ENCODE measurements at regions not wholly inside any gene's neighbourhood (a gene's known extent, or its start where the extent isn't known, plus 50 kb on each side); places are given as distances from the start of the nearest gene placed in this dataset.
"Not testable (repeated sequence)": the region's sequence is repeated elsewhere in the genome, so short reads cannot be mapped to it uniquely, and the experiment has no call there.

DNA sequence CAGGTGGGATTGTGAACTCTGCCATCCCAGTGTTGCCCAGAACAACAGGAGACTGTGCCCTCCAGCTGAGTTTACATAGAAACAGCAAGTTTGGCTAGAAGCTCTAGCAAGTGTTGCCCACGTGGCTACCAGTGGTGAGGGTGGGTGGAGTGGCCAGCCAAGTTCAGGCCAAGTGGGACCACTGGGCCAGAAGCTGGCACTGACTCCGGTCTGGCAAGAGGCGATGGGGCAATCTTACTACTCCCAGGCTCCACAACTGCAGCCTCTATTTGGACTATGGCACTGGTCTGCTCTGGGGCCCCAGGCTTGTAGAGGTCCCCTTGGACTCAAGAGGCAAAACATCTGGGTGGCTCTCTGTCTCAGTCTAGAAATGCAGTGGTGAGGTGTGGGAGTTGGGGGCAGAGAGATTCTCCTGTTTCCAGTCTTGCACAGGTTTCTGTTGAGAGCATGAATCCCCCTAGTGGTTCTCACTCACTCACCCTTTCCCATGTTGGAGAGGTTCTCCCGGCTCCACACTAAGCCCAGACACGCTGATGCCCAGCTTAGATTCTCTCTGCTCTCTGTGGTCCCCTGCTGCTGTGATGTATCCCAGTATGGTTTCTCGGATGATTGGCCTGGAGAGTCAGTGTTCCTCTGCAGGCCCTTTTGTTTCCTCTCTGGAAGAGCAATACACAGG is 615.3 kb downstream of the PDHA2 start:
- no peaks in the 10 kb centered on the region for H3K27me3 ChIP-seq
- H3K36me3 ChIP-seq, result no peaks in the 10 kb centered on the region
- no peaks in the 10 kb centered on the region for H3K4me1 ChIP-seq
- H3K4me3 ChIP-seq, result no peak overlapping the region
- no peak for DNase-seq (ENCODE audit: low spot score in 2 of 2)
- TF ChIP-seq POLR2AphosphoS5 (IDR thresholded peaks at IDR 0.05), result no peak
- TF ChIP-seq POLR2A (IDR thresholded peaks at IDR 0.05), result no peak
- no peak for TF ChIP-seq CTCF (IDR thresholded peaks at IDR 0.05)
- TF ChIP-seq EP300 (IDR thresholded peaks at IDR 0.05), result no peak
- WGBS, result 89% methylated on average over 6 of the region's 6 CpGs
- H3K27ac ChIP-seq, result no peak overlapping the region
- H3K9me3 ChIP-seq, result no peaks in the 10 kb centered on the region

DNA sequence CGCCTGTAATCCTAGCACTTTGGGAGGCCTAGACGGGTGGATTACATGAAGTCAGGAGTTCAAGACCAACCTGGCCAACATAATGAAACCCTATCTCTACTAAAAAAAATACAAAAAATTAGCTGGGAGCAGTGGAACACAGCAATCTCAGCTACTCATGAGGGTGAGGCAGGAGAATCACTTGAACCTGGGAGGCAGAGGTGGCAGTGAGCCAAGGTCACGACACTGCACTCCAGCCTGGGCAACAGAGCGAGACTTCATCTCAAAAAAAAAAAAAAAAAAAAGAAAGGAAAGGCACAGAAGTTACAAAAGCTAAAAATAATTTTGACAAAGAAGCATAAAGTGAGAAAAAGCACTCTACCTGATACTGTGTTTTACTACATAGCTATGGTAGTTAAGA is 618.1 kb downstream of the PDHA2 start:
- H3K27ac ChIP-seq; H3K9me3 ChIP-seq; H3K27me3 ChIP-seq; H3K4me3 ChIP-seq; H3K36me3 ChIP-seq; DNase-seq (ENCODE audit: low spot score in 2 of 2); H3K4me1 ChIP-seq: not testable (repeated sequence)
- WGBS, result 88% methylated on average over 4 of the region's 4 CpGs

- Histone ChIP-seq H3K36me3 (no peaks in the 10 kb centered on the region), H3K9me3 (no peaks in the 10 kb centered on the region), H3K27me3 (no peaks in the 10 kb centered on the region), H3K4me3 (no peak overlapping the region), H3K27ac (no peak overlapping the region), H3K4me1 (no peaks in the 10 kb centered on the region)
- WGBS, result 50% methylated on average over 1 of the region's 1 CpG
- DNase-seq (ENCODE audit: low spot score in 2 of 2), result no peak
- no peak for TF ChIP-seq POLR2A (IDR thresholded peaks at IDR 0.05)
- no peak for TF ChIP-seq EP300 (IDR thresholded peaks at IDR 0.05)
- TF ChIP-seq CTCF (IDR thresholded peaks at IDR 0.05), result no peak
- TF ChIP-seq POLR2AphosphoS5 (IDR thresholded peaks at IDR 0.05), result no peak
Measured at GRCh38 chr4:96459105-96459504, 619.2 kb downstream of the PDHA2 start.

- TF ChIP-seq POLR2A (IDR thresholded peaks at IDR 0.05) (no peak), EP300 (IDR thresholded peaks at IDR 0.05) (no peak), POLR2AphosphoS5 (IDR thresholded peaks at IDR 0.05) (no peak), CTCF (IDR thresholded peaks at IDR 0.05) (no peak)
- WGBS, result 79% methylated on average over 2 of the region's 2 CpGs
- no peaks in the 10 kb centered on the region for H3K36me3 ChIP-seq
- H3K27ac ChIP-seq, result no peak overlapping the region
- H3K4me3 ChIP-seq, result no peak overlapping the region
- no peaks in the 10 kb centered on the region for H3K4me1 ChIP-seq
- DNase-seq (ENCODE audit: low spot score in 2 of 2), result no peak
- H3K9me3 ChIP-seq, result no peaks in the 10 kb centered on the region
- no peaks in the 10 kb centered on the region for H3K27me3 ChIP-seq
Measured at GRCh38 chr4:96465834-96466233, 625.9 kb downstream of the PDHA2 start.

DNA sequence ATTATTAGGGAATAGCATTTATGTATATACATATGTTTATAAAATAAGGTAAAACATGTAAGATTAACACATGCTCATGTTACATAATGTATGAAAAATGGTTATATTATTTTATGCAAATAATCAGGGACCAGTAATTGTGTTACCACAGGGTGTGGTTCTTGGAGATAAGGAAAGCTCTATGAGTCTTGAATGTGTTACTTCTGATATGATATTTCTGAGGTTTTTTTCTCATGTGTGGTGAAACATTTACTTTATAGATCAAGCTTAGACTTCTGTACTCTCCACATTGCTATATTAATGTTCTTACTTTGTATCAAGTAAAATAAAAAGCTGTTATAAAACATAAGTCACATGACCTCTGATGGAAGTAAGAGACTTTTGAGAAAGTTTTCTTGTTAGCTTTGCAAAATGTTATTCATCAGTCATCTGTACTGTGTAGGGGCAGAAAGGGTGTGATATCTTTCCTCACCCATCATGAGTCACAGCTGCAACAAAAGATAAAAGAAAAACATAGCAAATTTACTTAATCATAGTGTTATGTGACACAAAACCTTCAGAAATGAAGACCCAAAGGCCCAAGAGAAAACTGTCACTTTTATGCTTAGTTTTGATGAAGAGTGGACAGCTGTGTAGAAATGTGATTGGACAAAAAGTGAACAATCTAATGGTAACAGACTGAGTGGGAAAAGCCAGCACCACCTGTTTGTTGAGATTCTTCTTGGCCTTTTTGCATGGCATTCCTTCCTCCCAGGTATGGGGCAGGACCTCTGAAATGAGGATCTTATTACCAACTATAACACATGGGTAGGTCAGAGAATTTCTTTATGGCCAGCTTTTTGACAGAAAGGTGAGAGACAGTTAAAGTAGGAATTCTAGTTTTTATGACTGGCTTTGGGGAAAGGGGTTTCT is 632.3 kb downstream of the PDHA2 start:
- Histone ChIP-seq H3K36me3 (no peaks in the 10 kb centered on the region), H3K4me3 (no peak overlapping the region), H3K4me1 (no peaks in the 10 kb centered on the region), H3K27me3 (no peaks in the 10 kb centered on the region), H3K9me3 (peaks cover 7% of the 10 kb centered on the region), H3K27ac (no peak overlapping the region)
- TF ChIP-seq POLR2A (IDR thresholded peaks at IDR 0.05), result no peak
- no peak for TF ChIP-seq POLR2AphosphoS5 (IDR thresholded peaks at IDR 0.05)
- no peak for TF ChIP-seq EP300 (IDR thresholded peaks at IDR 0.05)
- no peak for TF ChIP-seq CTCF (IDR thresholded peaks at IDR 0.05)
- no peak for DNase-seq (ENCODE audit: low spot score in 2 of 2)

Data from suprapubic skin (tissue), 4 donors.